ENCODE measurements at regions not wholly inside any gene's neighbourhood (a gene's known extent, or its start where the extent isn't known, plus 50 kb on each side); places are given as distances from the start of the nearest gene placed in this dataset.
A peak's percentile ranks its signal among the peaks of the same experiment; 100 is the strongest.

DNA sequence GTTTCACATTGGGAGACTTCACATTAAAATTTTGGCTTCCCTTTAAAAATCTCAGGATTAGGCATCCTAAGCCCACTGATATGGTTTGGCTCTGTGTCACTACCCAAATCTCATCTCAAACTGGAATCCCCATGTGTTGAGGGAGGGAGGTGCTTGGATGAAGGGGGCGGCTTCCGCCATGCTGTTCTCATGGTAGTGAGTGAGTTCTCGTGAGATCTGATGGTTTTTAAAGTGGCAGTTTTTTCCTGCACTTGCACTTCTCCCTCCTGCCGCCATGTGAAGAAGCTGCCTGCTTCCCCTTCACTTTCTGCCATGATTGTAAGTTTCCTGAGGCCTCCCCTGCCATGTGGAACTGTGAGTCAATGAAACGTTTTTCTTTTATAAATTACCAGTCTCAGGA lies 65.7 kb upstream of the PLXNC1 start:
- WGBS (ENCODE audit: insufficient coverage), result no CpG with 5 or more reads among the region's 5 CpGs
- H3K4me3 ChIP-seq (ENCODE audit: low read depth, low read length), result no peak overlapping the region
- no peaks in the 10 kb centered on the region for H3K4me1 ChIP-seq (ENCODE audit: control insufficient read depth, insufficient read depth, low read length)
- H3K36me3 ChIP-seq (ENCODE audit: control insufficient read depth, insufficient read depth, low read length), result no peaks in the 10 kb centered on the region
- H3K27ac ChIP-seq (ENCODE audit: low read depth, low read length), result no peak overlapping the region
- H3K27me3 ChIP-seq (ENCODE audit: control insufficient read depth, insufficient read depth, low read length), result no peaks in the 10 kb centered on the region
- no peaks in the 10 kb centered on the region for H3K9me3 ChIP-seq (ENCODE audit: control insufficient read depth, insufficient read depth, low read length)
- DNase-seq (ENCODE audit: low read depth in 4 of 6, low spot score in 6 of 6), result no peak

GRCh38 chr12:94089891-94090290 lies 58.5 kb upstream of the PLXNC1 start:
- H3K9me3 ChIP-seq (ENCODE audit: control insufficient read depth, insufficient read depth, low read length), result no peaks in the 10 kb centered on the region
- WGBS (ENCODE audit: insufficient coverage), result 100% methylated on average over 2 of the region's 3 CpGs
- no peaks in the 10 kb centered on the region for H3K27me3 ChIP-seq (ENCODE audit: control insufficient read depth, insufficient read depth, low read length)
- no peaks in the 10 kb centered on the region for H3K4me1 ChIP-seq (ENCODE audit: control insufficient read depth, insufficient read depth, low read length)
- H3K27ac ChIP-seq (ENCODE audit: low read depth, low read length), result no peak overlapping the region
- H3K4me3 ChIP-seq (ENCODE audit: low read depth, low read length), result no peak overlapping the region
- no peak for DNase-seq (ENCODE audit: low read depth in 4 of 6, low spot score in 6 of 6)
- no peaks in the 10 kb centered on the region for H3K36me3 ChIP-seq (ENCODE audit: control insufficient read depth, insufficient read depth, low read length)

- no peak overlapping the region for H3K4me3 ChIP-seq (ENCODE audit: low read depth, low read length)
- no peak for DNase-seq (ENCODE audit: low read depth in 4 of 6, low spot score in 6 of 6)
- no peaks in the 10 kb centered on the region for H3K9me3 ChIP-seq (ENCODE audit: control insufficient read depth, insufficient read depth, low read length)
- H3K36me3 ChIP-seq (ENCODE audit: control insufficient read depth, insufficient read depth, low read length), result no peaks in the 10 kb centered on the region
- H3K27ac ChIP-seq (ENCODE audit: low read depth, low read length), result no peak overlapping the region
- H3K4me1 ChIP-seq (ENCODE audit: control insufficient read depth, insufficient read depth, low read length), result no peaks in the 10 kb centered on the region
- H3K27me3 ChIP-seq (ENCODE audit: control insufficient read depth, insufficient read depth, low read length), result no peaks in the 10 kb centered on the region
- WGBS (ENCODE audit: insufficient coverage), result 71% methylated on average over 2 of the region's 2 CpGs
Measured at GRCh38 chr12:94091624-94092023, 56.8 kb upstream of the PLXNC1 start.

- Histone ChIP-seq H3K36me3 (ENCODE audit: control insufficient read depth, insufficient read depth, low read length) (no peaks in the 10 kb centered on the region), H3K4me1 (ENCODE audit: control insufficient read depth, insufficient read depth, low read length) (no peaks in the 10 kb centered on the region), H3K27me3 (ENCODE audit: control insufficient read depth, insufficient read depth, low read length) (no peaks in the 10 kb centered on the region), H3K9me3 (ENCODE audit: control insufficient read depth, insufficient read depth, low read length) (no peaks in the 10 kb centered on the region), H3K4me3 (ENCODE audit: low read depth, low read length) (no peak overlapping the region), H3K27ac (ENCODE audit: low read depth, low read length) (no peak overlapping the region)
- WGBS (ENCODE audit: insufficient coverage), result 77% methylated on average over 9 of the region's 13 CpGs
- DNase-seq (ENCODE audit: low read depth in 4 of 6, low spot score in 6 of 6), result no peak
Measured at GRCh38 chr12:94092516-94093241, 55.7 kb upstream of the PLXNC1 start.

- no peaks in the 10 kb centered on the region for H3K36me3 ChIP-seq (ENCODE audit: control insufficient read depth, insufficient read depth, low read length)
- H3K4me3 ChIP-seq (ENCODE audit: low read depth, low read length), result no peak overlapping the region
- no peak for DNase-seq (ENCODE audit: low read depth in 4 of 6, low spot score in 6 of 6)
- H3K4me1 ChIP-seq (ENCODE audit: control insufficient read depth, insufficient read depth, low read length), result no peaks in the 10 kb centered on the region
- no peak overlapping the region for H3K27ac ChIP-seq (ENCODE audit: low read depth, low read length)
- no peaks in the 10 kb centered on the region for H3K9me3 ChIP-seq (ENCODE audit: control insufficient read depth, insufficient read depth, low read length)
- no CpG with 5 or more reads among the region's 2 CpGs for WGBS (ENCODE audit: insufficient coverage)
- no peaks in the 10 kb centered on the region for H3K27me3 ChIP-seq (ENCODE audit: control insufficient read depth, insufficient read depth, low read length)
Measured at GRCh38 chr12:94094700-94095099, 53.7 kb upstream of the PLXNC1 start.

DNA sequence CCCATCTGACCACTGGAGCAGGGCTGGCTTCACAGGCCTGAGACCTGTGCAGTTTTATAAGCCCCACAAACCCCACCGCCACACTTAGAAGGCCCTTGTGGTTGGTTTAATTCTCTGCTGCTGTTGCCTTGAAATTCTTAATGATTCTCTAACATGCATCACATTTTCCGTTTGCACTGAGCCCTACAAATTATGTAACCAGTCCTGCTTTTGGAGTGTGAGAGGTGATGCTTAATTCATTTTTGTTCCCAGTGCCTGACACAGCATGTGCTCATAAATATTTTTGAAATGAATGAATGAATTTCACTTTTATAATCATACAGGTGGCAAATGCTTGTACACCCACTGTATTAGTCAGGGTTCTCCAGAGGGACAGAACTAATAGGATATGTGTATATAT lies 52.8 kb upstream of the PLXNC1 start:
- no peak for DNase-seq (ENCODE audit: low read depth in 4 of 6, low spot score in 6 of 6)
- H3K36me3 ChIP-seq (ENCODE audit: control insufficient read depth, insufficient read depth, low read length), result no peaks in the 10 kb centered on the region
- H3K27ac ChIP-seq (ENCODE audit: low read depth, low read length), result no peak overlapping the region
- no peaks in the 10 kb centered on the region for H3K4me1 ChIP-seq (ENCODE audit: control insufficient read depth, insufficient read depth, low read length)
- H3K9me3 ChIP-seq (ENCODE audit: control insufficient read depth, insufficient read depth, low read length), result no peaks in the 10 kb centered on the region
- WGBS (ENCODE audit: insufficient coverage), result no CpG with 5 or more reads among the region's 2 CpGs
- no peak overlapping the region for H3K4me3 ChIP-seq (ENCODE audit: low read depth, low read length)
- no peaks in the 10 kb centered on the region for H3K27me3 ChIP-seq (ENCODE audit: control insufficient read depth, insufficient read depth, low read length)

- no peaks in the 10 kb centered on the region for H3K9me3 ChIP-seq (ENCODE audit: control insufficient read depth, insufficient read depth, low read length)
- H3K27me3 ChIP-seq (ENCODE audit: control insufficient read depth, insufficient read depth, low read length), result no peaks in the 10 kb centered on the region
- 83% methylated on average over 1 of the region's 3 CpGs for WGBS (ENCODE audit: insufficient coverage)
- H3K36me3 ChIP-seq (ENCODE audit: control insufficient read depth, insufficient read depth, low read length), result no peaks in the 10 kb centered on the region
- H3K4me3 ChIP-seq (ENCODE audit: low read depth, low read length), result no peak overlapping the region
- DNase-seq (ENCODE audit: low read depth in 4 of 6, low spot score in 6 of 6), result peak in 1 of 6 donors; percentile 22
- no peak overlapping the region for H3K27ac ChIP-seq (ENCODE audit: low read depth, low read length)
- peaks cover 18% of the 10 kb centered on the region for H3K4me1 ChIP-seq (ENCODE audit: control insufficient read depth, insufficient read depth, low read length)
Measured at GRCh38 chr12:94098466-94098865, 49.9 kb upstream of the PLXNC1 start.
